ENCODE measurements at regions not wholly inside any gene's neighbourhood (a gene's known extent, or its start where the extent isn't known, plus 50 kb on each side); places are given as distances from the start of the nearest gene placed in this dataset.

DNA sequence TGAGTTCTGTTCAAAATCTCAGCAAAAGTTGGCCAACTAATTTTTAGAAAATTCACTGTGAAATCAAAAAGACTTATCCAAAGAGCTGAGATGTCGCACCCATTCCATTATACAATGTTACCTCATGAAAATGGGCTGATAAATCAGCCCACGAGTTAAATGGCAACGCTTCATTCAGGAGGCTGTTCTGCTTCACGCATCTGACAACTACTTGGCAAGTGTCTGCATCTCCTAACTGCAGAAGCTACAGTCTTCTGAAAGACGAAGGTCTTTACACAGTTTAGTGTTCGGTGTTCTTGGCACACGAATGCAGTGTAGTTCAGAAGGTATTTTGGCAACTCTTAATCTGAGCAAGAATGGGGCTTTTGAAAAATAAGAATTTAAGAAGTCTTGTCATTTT is 166.6 kb upstream of the DKK2 start:
- no TSS peak for BruUV-seq (replicated peaks)
- WGBS (ENCODE audit: insufficient coverage, low coverage, missing lambda C conversion rate): under 1% methylated on average over 7 of the region's 7 CpGs

DNA sequence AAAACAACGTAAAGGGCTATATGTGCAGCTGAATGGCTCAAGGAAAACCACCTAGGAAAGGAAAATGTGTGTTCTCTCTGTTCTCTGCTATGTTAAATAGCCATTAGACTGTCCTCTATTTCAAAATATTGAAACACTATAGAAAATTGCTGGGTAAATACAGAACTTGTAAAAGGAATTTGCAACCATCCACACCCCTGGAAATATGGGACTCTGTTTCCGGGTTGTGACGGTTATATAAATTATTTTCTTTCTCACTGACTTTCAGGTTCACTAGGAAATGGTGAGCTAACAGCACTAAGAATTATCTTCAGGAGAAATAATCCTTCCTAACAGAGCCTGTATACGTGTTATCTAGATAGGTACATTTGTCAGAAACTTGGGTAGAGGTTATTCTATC is 161.0 kb upstream of the DKK2 start:
- H3K27ac ChIP-seq (ENCODE audit: extremely low read depth, low read depth, low read length): no peak overlapping the region
- H3K79me2 ChIP-seq (ENCODE audit: control insufficient read depth, insufficient read depth, low read length): no peaks in the 10 kb centered on the region
- H3K4me2 ChIP-seq (ENCODE audit: insufficient read depth, low read length): no peak overlapping the region
- H3K9me1 ChIP-seq (ENCODE audit: control insufficient read depth, insufficient read depth, low read length): no peaks in the 10 kb centered on the region
- no peak overlapping the region for H3K9ac ChIP-seq (ENCODE audit: insufficient read depth in 1 of 2, low read depth in 2 of 2, low read length in 2 of 2)
- no peak overlapping the region for H2AFZ ChIP-seq (ENCODE audit: low read depth, low read length)
- DNase-seq (ENCODE audit: extremely low read depth in 1 of 4, low spot score in 3 of 4) (no peak), ATAC-seq (no peak), FAIRE-seq (no peak)
- no peaks in the 10 kb centered on the region for H3K4me1 ChIP-seq (replicated peaks in 1 of 2; ENCODE audit: control insufficient read depth in 2 of 2, insufficient read depth in 2 of 2, low read length in 2 of 2)
- WGBS (ENCODE audit: insufficient coverage, low coverage, missing lambda C conversion rate): 0% methylated on average over 4 of the region's 4 CpGs
- BruUV-seq (replicated peaks): no TSS peak
- CTCF ChIA-PET (ENCODE audit: low intra/inter-chr PET ratio): no interaction called here
- H3K27me3 ChIP-seq (ENCODE audit: control insufficient read depth in 2 of 2, insufficient read depth in 2 of 2, low read length in 2 of 2): no peaks in the 10 kb centered on the region
- H3K9me3 ChIP-seq (replicated peaks; ENCODE audit: control insufficient read depth, insufficient read depth, low read depth, low read length): no peaks in the 10 kb centered on the region
- no peak overlapping the region for H3K4me3 ChIP-seq
- POLR2A ChIA-PET: no interaction called here
- intact Hi-C loops (cut with micrococcal nuclease) (no loop called here), in situ Hi-C loops (cut with MboI) (no loop called here)
- H4K20me1 ChIP-seq (replicated peaks; ENCODE audit: control insufficient read depth, insufficient read depth, low read length): no peaks in the 10 kb centered on the region
- no peaks in the 10 kb centered on the region for H3K36me3 ChIP-seq (ENCODE audit: control insufficient read depth, insufficient read depth, low read length)
- TF ChIP-seq, protein P1, sequence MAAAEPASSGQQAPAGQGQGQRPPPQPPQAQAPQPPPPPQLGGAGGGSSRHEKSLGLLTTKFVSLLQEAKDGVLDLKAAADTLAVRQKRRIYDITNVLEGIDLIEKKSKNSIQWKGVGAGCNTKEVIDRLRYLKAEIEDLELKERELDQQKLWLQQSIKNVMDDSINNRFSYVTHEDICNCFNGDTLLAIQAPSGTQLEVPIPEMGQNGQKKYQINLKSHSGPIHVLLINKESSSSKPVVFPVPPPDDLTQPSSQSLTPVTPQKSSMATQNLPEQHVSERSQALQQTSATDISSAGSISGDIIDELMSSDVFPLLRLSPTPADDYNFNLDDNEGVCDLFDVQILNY (CRISPR knock-in tag; IDR thresholded peaks at IDR 0.05): no peak
- no peak for TF ChIP-seq SRSF9 (IDR thresholded peaks at IDR 0.05; ENCODE audit: borderline replicate concordance, low read depth, low read length)
- TF ChIP-seq MTA1 (IDR thresholded peaks at IDR 0.05; ENCODE audit: borderline replicate concordance): no peak
- no peak for TF ChIP-seq ZC3H11A (IDR thresholded peaks at IDR 0.05; ENCODE audit: low read depth, low read length)
- TF ChIP-seq, protein P2, sequence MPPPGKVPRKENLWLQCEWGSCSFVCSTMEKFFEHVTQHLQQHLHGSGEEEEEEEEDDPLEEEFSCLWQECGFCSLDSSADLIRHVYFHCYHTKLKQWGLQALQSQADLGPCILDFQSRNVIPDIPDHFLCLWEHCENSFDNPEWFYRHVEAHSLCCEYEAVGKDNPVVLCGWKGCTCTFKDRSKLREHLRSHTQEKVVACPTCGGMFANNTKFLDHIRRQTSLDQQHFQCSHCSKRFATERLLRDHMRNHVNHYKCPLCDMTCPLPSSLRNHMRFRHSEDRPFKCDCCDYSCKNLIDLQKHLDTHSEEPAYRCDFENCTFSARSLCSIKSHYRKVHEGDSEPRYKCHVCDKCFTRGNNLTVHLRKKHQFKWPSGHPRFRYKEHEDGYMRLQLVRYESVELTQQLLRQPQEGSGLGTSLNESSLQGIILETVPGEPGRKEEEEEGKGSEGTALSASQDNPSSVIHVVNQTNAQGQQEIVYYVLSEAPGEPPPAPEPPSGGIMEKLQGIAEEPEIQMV (tag; conservative IDR thresholded peaks at IDR 0.05; ENCODE audit: low read depth): no peak
- TF ChIP-seq, protein P3, sequence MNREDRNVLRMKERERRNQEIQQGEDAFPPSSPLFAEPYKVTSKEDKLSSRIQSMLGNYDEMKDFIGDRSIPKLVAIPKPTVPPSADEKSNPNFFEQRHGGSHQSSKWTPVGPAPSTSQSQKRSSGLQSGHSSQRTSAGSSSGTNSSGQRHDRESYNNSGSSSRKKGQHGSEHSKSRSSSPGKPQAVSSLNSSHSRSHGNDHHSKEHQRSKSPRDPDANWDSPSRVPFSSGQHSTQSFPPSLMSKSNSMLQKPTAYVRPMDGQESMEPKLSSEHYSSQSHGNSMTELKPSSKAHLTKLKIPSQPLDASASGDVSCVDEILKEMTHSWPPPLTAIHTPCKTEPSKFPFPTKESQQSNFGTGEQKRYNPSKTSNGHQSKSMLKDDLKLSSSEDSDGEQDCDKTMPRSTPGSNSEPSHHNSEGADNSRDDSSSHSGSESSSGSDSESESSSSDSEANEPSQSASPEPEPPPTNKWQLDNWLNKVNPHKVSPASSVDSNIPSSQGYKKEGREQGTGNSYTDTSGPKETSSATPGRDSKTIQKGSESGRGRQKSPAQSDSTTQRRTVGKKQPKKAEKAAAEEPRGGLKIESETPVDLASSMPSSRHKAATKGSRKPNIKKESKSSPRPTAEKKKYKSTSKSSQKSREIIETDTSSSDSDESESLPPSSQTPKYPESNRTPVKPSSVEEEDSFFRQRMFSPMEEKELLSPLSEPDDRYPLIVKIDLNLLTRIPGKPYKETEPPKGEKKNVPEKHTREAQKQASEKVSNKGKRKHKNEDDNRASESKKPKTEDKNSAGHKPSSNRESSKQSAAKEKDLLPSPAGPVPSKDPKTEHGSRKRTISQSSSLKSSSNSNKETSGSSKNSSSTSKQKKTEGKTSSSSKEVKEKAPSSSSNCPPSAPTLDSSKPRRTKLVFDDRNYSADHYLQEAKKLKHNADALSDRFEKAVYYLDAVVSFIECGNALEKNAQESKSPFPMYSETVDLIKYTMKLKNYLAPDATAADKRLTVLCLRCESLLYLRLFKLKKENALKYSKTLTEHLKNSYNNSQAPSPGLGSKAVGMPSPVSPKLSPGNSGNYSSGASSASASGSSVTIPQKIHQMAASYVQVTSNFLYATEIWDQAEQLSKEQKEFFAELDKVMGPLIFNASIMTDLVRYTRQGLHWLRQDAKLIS (CRISPR knock-in tag; IDR thresholded peaks at IDR 0.05): no peak
- TF ChIP-seq RHOXF2B (CRISPR knock-in tag; conservative IDR thresholded peaks at IDR 0.05): no peak
- no peak for TF ChIP-seq TRIM28 (IDR thresholded peaks at IDR 0.05)

More for the DNA sequence above, 166.6 kb upstream of the DKK2 start:
- POLR2A ChIA-PET: no interaction called here
- H4K20me1 ChIP-seq (replicated peaks; ENCODE audit: control insufficient read depth, insufficient read depth, low read length): no peaks in the 10 kb centered on the region
- TF ChIP-seq, protein P4, sequence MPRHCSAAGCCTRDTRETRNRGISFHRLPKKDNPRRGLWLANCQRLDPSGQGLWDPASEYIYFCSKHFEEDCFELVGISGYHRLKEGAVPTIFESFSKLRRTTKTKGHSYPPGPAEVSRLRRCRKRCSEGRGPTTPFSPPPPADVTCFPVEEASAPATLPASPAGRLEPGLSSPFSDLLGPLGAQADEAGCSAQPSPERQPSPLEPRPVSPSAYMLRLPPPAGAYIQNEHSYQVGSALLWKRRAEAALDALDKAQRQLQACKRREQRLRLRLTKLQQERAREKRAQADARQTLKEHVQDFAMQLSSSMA (CRISPR knock-in tag; IDR thresholded peaks at IDR 0.05): no peak
- TF ChIP-seq KLF1 (tag; IDR thresholded peaks at IDR 0.05): no peak
- no peak overlapping the region for H3K4me2 ChIP-seq (ENCODE audit: insufficient read depth, low read length)
- H3K27me3 ChIP-seq (ENCODE audit: control insufficient read depth in 2 of 2, insufficient read depth in 2 of 2, low read length in 2 of 2): no peaks in the 10 kb centered on the region
- H3K36me3 ChIP-seq (ENCODE audit: control insufficient read depth, insufficient read depth, low read length): no peaks in the 10 kb centered on the region
- no peaks in the 10 kb centered on the region for H3K9me1 ChIP-seq (ENCODE audit: control insufficient read depth, insufficient read depth, low read length)
- H3K27ac ChIP-seq (ENCODE audit: extremely low read depth, low read depth, low read length): no peak overlapping the region
- H3K4me3 ChIP-seq: no peak overlapping the region
- intact Hi-C loops (cut with micrococcal nuclease) (no loop called here), in situ Hi-C loops (cut with MboI) (no loop called here)
- H3K9me3 ChIP-seq (replicated peaks; ENCODE audit: control insufficient read depth, insufficient read depth, low read depth, low read length): no peaks in the 10 kb centered on the region
- H2AFZ ChIP-seq (ENCODE audit: low read depth, low read length): no peak overlapping the region
- no peak overlapping the region for H3K9ac ChIP-seq (ENCODE audit: insufficient read depth in 1 of 2, low read depth in 2 of 2, low read length in 2 of 2)
- no peak for FAIRE-seq
- no peak for ATAC-seq
- no peaks in the 10 kb centered on the region for H3K79me2 ChIP-seq (ENCODE audit: control insufficient read depth, insufficient read depth, low read length)
- no peak for DNase-seq (ENCODE audit: extremely low read depth in 1 of 4, low spot score in 3 of 4)
- no peaks in the 10 kb centered on the region for H3K4me1 ChIP-seq (replicated peaks in 1 of 2; ENCODE audit: control insufficient read depth in 2 of 2, insufficient read depth in 2 of 2, low read length in 2 of 2)
- CTCF ChIA-PET (ENCODE audit: low intra/inter-chr PET ratio): no interaction called here

All from K562 (cell line).